ENCODE measurements at regions not wholly inside any gene's neighbourhood (a gene's known extent, or its start where the extent isn't known, plus 50 kb on each side); places are given as distances from the start of the nearest gene placed in this dataset.
"Not testable (repeated sequence)": the region's sequence is repeated elsewhere in the genome, so short reads cannot be mapped to it uniquely, and the experiment has no call there.

DNA sequence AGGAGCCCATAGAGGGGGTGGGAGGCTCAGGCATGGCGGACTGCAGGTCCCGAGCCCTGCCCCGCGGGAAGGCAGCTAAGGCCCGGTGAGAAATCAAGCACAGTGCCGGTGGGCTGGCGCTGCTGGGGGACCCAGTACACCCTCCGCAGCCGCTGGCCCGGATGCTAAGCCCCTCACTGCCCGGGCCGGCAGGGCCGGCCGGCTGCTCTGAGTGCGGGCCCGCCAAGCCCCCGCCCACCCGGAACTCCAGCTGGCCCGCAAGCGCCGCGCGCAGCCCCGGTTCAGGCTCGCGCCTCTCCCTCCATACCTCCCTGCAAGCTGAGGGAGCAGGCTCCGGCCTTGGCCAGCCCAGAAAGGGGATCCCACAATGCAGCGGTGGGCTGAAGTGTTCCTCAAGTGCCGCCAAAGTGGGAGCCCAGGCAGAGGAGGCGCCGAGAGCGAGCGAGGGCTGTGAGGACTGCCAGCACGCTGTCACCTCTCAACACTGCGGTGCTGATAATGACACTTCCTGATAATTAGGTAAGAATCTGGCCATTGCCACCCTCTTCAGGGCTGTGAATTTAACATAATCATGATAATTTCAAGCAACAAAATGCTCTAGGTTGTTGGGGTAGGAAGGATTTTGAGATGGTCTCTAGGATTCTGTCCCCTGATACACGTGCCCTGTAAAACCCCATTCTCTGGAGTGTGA lies 74.7 kb upstream of the TBL1XR1 start:
- TF ChIP-seq, protein P1, sequence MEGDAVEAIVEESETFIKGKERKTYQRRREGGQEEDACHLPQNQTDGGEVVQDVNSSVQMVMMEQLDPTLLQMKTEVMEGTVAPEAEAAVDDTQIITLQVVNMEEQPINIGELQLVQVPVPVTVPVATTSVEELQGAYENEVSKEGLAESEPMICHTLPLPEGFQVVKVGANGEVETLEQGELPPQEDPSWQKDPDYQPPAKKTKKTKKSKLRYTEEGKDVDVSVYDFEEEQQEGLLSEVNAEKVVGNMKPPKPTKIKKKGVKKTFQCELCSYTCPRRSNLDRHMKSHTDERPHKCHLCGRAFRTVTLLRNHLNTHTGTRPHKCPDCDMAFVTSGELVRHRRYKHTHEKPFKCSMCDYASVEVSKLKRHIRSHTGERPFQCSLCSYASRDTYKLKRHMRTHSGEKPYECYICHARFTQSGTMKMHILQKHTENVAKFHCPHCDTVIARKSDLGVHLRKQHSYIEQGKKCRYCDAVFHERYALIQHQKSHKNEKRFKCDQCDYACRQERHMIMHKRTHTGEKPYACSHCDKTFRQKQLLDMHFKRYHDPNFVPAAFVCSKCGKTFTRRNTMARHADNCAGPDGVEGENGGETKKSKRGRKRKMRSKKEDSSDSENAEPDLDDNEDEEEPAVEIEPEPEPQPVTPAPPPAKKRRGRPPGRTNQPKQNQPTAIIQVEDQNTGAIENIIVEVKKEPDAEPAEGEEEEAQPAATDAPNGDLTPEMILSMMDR (conservative IDR thresholded peaks at IDR 0.05 in 1 of 2, IDR thresholded peaks at IDR 0.05 in 1 of 2; ENCODE audit: extremely low read depth in 1 of 2, insufficient read depth in 1 of 2, low read depth in 1 of 2, low read length in 2 of 2) = not testable (repeated sequence)
- TF ChIP-seq EZH2 (IDR thresholded peaks at IDR 0.05; ENCODE audit: borderline replicate concordance, low read length) = not testable (repeated sequence)

Data from mammary epithelial cell (primary cell).